ENCODE measurements at regions not wholly inside any gene's neighbourhood (a gene's known extent, or its start where the extent isn't known, plus 50 kb on each side); places are given as distances from the start of the nearest gene placed in this dataset.

DNA sequence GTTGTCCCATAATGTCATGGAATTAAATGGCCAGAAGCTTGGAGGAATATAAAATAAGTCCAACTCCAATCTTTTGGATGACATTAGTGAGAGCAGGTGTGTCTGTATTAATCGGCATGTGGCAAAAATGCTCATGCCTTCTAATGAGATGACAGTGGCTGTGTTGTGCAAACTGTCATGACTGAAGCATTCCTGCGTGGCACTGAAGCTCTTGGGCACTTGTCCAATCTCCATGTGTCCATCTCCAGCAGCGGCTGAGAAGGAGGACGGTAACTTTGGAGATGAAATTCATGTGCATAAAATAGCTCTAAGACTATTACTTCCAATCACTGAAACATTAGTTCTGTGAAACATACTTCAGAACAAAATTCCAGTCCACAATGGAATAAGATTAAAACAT is 697.5 kb upstream of the GRAMD2B start:
- no peak for TF ChIP-seq YY1 (IDR thresholded peaks at IDR 0.05)
- TF ChIP-seq, protein P1, sequence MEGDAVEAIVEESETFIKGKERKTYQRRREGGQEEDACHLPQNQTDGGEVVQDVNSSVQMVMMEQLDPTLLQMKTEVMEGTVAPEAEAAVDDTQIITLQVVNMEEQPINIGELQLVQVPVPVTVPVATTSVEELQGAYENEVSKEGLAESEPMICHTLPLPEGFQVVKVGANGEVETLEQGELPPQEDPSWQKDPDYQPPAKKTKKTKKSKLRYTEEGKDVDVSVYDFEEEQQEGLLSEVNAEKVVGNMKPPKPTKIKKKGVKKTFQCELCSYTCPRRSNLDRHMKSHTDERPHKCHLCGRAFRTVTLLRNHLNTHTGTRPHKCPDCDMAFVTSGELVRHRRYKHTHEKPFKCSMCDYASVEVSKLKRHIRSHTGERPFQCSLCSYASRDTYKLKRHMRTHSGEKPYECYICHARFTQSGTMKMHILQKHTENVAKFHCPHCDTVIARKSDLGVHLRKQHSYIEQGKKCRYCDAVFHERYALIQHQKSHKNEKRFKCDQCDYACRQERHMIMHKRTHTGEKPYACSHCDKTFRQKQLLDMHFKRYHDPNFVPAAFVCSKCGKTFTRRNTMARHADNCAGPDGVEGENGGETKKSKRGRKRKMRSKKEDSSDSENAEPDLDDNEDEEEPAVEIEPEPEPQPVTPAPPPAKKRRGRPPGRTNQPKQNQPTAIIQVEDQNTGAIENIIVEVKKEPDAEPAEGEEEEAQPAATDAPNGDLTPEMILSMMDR (IDR thresholded peaks at IDR 0.05; ENCODE audit: low read depth, low read length, missing input control): no peak
- no peak for TF ChIP-seq SP1 (IDR thresholded peaks at IDR 0.05)
- no peak for TF ChIP-seq RAD21 (IDR thresholded peaks at IDR 0.05)
- no peak for TF ChIP-seq GABPA (IDR thresholded peaks at IDR 0.05 in 1 of 2, conservative IDR thresholded peaks at IDR 0.05 in 1 of 2)
- TF ChIP-seq RXRA (IDR thresholded peaks at IDR 0.05): no peak
- TF ChIP-seq, protein P2, sequence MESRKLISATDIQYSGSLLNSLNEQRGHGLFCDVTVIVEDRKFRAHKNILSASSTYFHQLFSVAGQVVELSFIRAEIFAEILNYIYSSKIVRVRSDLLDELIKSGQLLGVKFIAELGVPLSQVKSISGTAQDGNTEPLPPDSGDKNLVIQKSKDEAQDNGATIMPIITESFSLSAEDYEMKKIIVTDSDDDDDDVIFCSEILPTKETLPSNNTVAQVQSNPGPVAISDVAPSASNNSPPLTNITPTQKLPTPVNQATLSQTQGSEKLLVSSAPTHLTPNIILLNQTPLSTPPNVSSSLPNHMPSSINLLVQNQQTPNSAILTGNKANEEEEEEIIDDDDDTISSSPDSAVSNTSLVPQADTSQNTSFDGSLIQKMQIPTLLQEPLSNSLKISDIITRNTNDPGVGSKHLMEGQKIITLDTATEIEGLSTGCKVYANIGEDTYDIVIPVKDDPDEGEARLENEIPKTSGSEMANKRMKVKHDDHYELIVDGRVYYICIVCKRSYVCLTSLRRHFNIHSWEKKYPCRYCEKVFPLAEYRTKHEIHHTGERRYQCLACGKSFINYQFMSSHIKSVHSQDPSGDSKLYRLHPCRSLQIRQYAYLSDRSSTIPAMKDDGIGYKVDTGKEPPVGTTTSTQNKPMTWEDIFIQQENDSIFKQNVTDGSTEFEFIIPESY (IDR thresholded peaks at IDR 0.05): no peak
- TF ChIP-seq FOXA2 (IDR thresholded peaks at IDR 0.05): no peak
- no peak for TF ChIP-seq REST (IDR thresholded peaks at IDR 0.05)
- TF ChIP-seq FOXA1 (IDR thresholded peaks at IDR 0.05): no peak

Measured in liver (tissue), 3 donors.